ENCODE measurements at regions not wholly inside any gene's neighbourhood (a gene's known extent, or its start where the extent isn't known, plus 50 kb on each side); places are given as distances from the start of the nearest gene placed in this dataset.

DNA sequence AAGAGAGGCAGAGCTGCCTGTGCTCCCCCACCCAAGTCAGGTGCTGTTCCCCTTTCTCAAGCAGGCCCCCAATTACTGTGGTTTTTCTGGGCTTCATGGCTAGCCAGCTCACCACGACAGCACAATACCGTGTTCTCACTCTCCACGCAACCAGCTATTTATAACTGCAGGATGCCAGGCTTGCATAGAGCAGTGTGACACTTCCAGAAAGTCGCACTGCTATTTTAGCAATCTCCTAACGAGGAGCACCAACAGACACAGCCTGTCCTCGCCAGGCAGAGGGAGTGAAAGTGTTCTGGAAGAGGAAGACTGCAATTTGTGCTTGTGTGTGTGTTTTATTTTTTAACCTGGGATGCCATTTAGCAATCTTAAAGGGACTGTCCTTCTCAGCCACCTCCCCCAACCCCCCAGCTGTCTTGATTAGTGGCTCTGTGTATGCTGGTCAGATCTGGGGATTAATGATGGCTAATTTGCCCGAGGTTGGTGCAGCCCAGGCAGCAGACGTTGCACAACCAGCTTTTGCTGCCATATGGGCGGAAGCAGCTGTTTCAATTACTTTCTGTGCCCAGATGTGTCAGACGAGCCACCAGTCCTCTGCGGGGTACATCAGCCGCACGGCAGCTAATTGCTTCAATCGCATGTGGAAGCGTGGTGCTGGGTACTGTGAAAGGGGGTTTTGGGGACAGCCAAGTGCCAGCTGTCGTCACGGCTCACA, 268.0 kb upstream of the ARRDC4 start:
- CTCF ChIA-PET = no interaction called here
- DNase-seq = no peak
- Histone ChIP-seq H3K27me3 (replicated peaks; ENCODE audit: control insufficient read depth, insufficient read depth, low read length) (no peaks in the 10 kb centered on the region), H3K9me3 (no peaks in the 10 kb centered on the region), H3K36me3 (ENCODE audit: control insufficient read depth, insufficient read depth, low read length) (no peaks in the 10 kb centered on the region), H3K4me3 (ENCODE audit: low read depth, low read length) (no peak overlapping the region), H3K4me1 (no peaks in the 10 kb centered on the region)
- no peak overlapping the region for H3K27ac Mint-ChIP-seq (ENCODE audit: unreplicated experiment)
- BruUV-seq (replicated peaks) = no TSS peak
- POLR2A ChIA-PET = no interaction called here
- no peaks in the 10 kb centered on the region for H3K36me3 Mint-ChIP-seq (ENCODE audit: insufficient read depth, unreplicated experiment)
- TF ChIP-seq, protein P1, sequence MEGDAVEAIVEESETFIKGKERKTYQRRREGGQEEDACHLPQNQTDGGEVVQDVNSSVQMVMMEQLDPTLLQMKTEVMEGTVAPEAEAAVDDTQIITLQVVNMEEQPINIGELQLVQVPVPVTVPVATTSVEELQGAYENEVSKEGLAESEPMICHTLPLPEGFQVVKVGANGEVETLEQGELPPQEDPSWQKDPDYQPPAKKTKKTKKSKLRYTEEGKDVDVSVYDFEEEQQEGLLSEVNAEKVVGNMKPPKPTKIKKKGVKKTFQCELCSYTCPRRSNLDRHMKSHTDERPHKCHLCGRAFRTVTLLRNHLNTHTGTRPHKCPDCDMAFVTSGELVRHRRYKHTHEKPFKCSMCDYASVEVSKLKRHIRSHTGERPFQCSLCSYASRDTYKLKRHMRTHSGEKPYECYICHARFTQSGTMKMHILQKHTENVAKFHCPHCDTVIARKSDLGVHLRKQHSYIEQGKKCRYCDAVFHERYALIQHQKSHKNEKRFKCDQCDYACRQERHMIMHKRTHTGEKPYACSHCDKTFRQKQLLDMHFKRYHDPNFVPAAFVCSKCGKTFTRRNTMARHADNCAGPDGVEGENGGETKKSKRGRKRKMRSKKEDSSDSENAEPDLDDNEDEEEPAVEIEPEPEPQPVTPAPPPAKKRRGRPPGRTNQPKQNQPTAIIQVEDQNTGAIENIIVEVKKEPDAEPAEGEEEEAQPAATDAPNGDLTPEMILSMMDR (IDR thresholded peaks at IDR 0.05; ENCODE audit: insufficient read depth in 1 of 2, low read depth in 1 of 2, low read length in 1 of 2, severe bottlenecking in 1 of 2, unreplicated experiment in 1 of 2) = no peak
- H3K27me3 Mint-ChIP-seq (ENCODE audit: insufficient read depth, unreplicated experiment) = no peaks in the 10 kb centered on the region
- intact Hi-C loops (cut with micrococcal nuclease; ENCODE audit: unreplicated experiment) = no loop called here
- no peaks in the 10 kb centered on the region for H3K9me3 Mint-ChIP-seq (ENCODE audit: unreplicated experiment)
- H3K4me3 Mint-ChIP-seq (ENCODE audit: unreplicated experiment) = no peak overlapping the region
- no peaks in the 10 kb centered on the region for H3K4me1 Mint-ChIP-seq (ENCODE audit: low read depth, unreplicated experiment)

DNA sequence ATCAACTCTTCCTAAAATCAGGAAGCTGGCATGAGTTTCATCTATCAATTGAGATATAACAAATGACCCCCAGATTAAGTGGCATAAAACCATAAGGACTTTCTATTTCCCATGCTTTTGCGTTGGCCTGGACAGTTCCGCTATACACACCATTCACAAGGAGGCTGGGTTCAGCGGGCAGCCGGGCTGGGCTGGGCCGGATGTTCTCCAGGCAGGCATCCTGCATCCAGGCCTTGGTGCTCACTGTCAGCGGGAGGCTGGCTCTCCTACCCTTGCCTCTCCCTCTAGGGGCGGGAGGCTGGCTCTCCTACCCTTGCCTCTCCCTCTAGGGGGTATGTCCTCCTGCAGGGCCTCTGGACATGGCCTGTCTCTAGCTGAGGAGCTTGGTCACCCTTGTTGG, 266.0 kb upstream of the ARRDC4 start:
- H3K36me3 Mint-ChIP-seq (ENCODE audit: insufficient read depth, unreplicated experiment) = no peaks in the 10 kb centered on the region
- intact Hi-C loops (cut with micrococcal nuclease; ENCODE audit: unreplicated experiment) = no loop called here
- Histone ChIP-seq H3K9me3 (no peaks in the 10 kb centered on the region), H3K36me3 (ENCODE audit: control insufficient read depth, insufficient read depth, low read length) (no peaks in the 10 kb centered on the region), H3K4me1 (no peaks in the 10 kb centered on the region), H3K27me3 (replicated peaks; ENCODE audit: control insufficient read depth, insufficient read depth, low read length) (no peaks in the 10 kb centered on the region), H3K4me3 (ENCODE audit: low read depth, low read length) (no peak overlapping the region)
- no peak for DNase-seq
- no peak overlapping the region for H3K27ac Mint-ChIP-seq (ENCODE audit: unreplicated experiment)
- TF ChIP-seq, protein P1 (IDR thresholded peaks at IDR 0.05; ENCODE audit: insufficient read depth in 1 of 2, low read depth in 1 of 2, low read length in 1 of 2, severe bottlenecking in 1 of 2, unreplicated experiment in 1 of 2) = no peak
- no peaks in the 10 kb centered on the region for H3K4me1 Mint-ChIP-seq (ENCODE audit: low read depth, unreplicated experiment)
- no peak overlapping the region for H3K4me3 Mint-ChIP-seq (ENCODE audit: unreplicated experiment)
- H3K27me3 Mint-ChIP-seq (ENCODE audit: insufficient read depth, unreplicated experiment) = no peaks in the 10 kb centered on the region
- ChIA-PET CTCF (no interaction called here), POLR2A (no interaction called here)
- H3K9me3 Mint-ChIP-seq (ENCODE audit: unreplicated experiment) = no peaks in the 10 kb centered on the region
- no TSS peak for BruUV-seq (replicated peaks)

DNA sequence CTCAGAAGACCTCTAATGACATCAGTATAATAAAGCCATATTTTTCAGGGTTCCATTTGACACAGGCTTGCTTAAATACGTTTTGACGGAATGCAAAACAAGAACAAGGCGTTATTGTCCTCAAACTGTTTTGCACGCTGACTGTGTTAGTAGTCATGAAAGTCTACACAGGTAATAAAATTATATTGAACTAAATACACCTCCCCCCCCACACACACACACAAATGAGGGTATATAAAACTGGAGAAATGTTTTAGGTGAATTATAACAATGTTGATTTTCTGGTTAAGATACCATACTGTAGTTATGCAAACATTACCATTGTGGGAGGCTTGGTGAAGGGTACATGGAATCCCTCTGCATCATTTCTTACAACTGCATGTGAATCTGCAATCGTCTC, 257.1 kb upstream of the ARRDC4 start:
- H3K36me3 ChIP-seq (ENCODE audit: control insufficient read depth, insufficient read depth, low read length) = no peaks in the 10 kb centered on the region
- H3K9me3 ChIP-seq = no peaks in the 10 kb centered on the region
- H3K27me3 ChIP-seq (replicated peaks; ENCODE audit: control insufficient read depth, insufficient read depth, low read length) = no peaks in the 10 kb centered on the region
- TF ChIP-seq, protein P1 (IDR thresholded peaks at IDR 0.05; ENCODE audit: insufficient read depth in 1 of 2, low read depth in 1 of 2, low read length in 1 of 2, severe bottlenecking in 1 of 2, unreplicated experiment in 1 of 2) = no peak
- no peak for DNase-seq
- ChIA-PET CTCF (no interaction called here), POLR2A (no interaction called here)
- Mint-ChIP-seq H3K4me3 (ENCODE audit: unreplicated experiment) (no peak overlapping the region), H3K9me3 (ENCODE audit: unreplicated experiment) (no peaks in the 10 kb centered on the region), H3K27ac (ENCODE audit: unreplicated experiment) (no peak overlapping the region), H3K36me3 (ENCODE audit: insufficient read depth, unreplicated experiment) (no peaks in the 10 kb centered on the region), H3K27me3 (ENCODE audit: insufficient read depth, unreplicated experiment) (no peaks in the 10 kb centered on the region), H3K4me1 (ENCODE audit: low read depth, unreplicated experiment) (no peaks in the 10 kb centered on the region)
- no TSS peak for BruUV-seq (replicated peaks)
- intact Hi-C loops (cut with micrococcal nuclease; ENCODE audit: unreplicated experiment) = no loop called here
- H3K4me3 ChIP-seq (ENCODE audit: low read depth, low read length) = no peak overlapping the region
- H3K4me1 ChIP-seq = no peaks in the 10 kb centered on the region
